ENCODE measurements at regions not wholly inside any gene's neighbourhood (a gene's known extent, or its start where the extent isn't known, plus 50 kb on each side); places are given as distances from the start of the nearest gene placed in this dataset.

DNA sequence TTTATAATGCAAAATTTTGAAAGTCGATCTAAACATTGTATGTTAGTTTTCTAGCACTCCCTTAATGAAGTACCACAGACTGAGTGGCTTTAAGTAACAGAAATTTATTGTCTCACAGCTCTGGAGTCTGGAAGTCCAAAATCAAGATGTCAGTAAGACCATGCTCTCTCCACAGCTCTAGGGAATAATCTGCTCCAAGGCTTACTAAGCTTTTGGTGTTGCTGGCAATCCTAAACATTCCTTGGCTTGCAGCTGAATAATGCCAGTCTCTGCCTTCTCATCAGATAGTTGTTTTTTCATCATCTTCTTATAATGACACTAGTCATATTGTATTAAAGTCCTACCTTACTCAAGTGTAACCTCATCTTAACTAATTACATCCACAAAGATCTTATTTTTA lies 102.2 kb downstream of the RASSF9 start:
- FAIRE-seq (no peak), ATAC-seq (no peak), DNase-seq (ENCODE audit: extremely low read depth in 1 of 4, low spot score in 3 of 4) (no peak)
- no TSS peak for BruUV-seq (replicated peaks)
- Histone ChIP-seq H3K9ac (ENCODE audit: insufficient read depth in 1 of 2, low read depth in 2 of 2, low read length in 2 of 2) (no peak overlapping the region), H3K36me3 (ENCODE audit: control insufficient read depth, insufficient read depth, low read length) (no peaks in the 10 kb centered on the region), H2AFZ (ENCODE audit: low read depth, low read length) (no peak overlapping the region), H3K79me2 (ENCODE audit: control insufficient read depth, insufficient read depth, low read length) (no peaks in the 10 kb centered on the region), H3K27me3 (ENCODE audit: control insufficient read depth in 2 of 2, insufficient read depth in 2 of 2, low read length in 2 of 2) (no peaks in the 10 kb centered on the region), H4K20me1 (replicated peaks; ENCODE audit: control insufficient read depth, insufficient read depth, low read length) (no peaks in the 10 kb centered on the region), H3K4me3 (no peak overlapping the region), H3K4me1 (replicated peaks in 1 of 2; ENCODE audit: control insufficient read depth in 2 of 2, insufficient read depth in 2 of 2, low read length in 2 of 2) (no peaks in the 10 kb centered on the region), H3K9me3 (replicated peaks; ENCODE audit: control insufficient read depth, insufficient read depth, low read depth, low read length) (no peaks in the 10 kb centered on the region), H3K9me1 (ENCODE audit: control insufficient read depth, insufficient read depth, low read length) (no peaks in the 10 kb centered on the region), H3K4me2 (ENCODE audit: insufficient read depth, low read length) (no peak overlapping the region), H3K27ac (ENCODE audit: extremely low read depth, low read depth, low read length) (no peak overlapping the region)
- ChIA-PET CTCF (ENCODE audit: low intra/inter-chr PET ratio) (no interaction called here), POLR2A (no interaction called here)
- 0% methylated on average over 1 of the region's 1 CpG for WGBS (ENCODE audit: insufficient coverage, low coverage, missing lambda C conversion rate)
- intact Hi-C loops (cut with micrococcal nuclease) (no loop called here), in situ Hi-C loops (cut with MboI) (no loop called here)
- TF ChIP-seq MIER1 (IDR thresholded peaks at IDR 0.05; ENCODE audit: low read depth): no peak

DNA sequence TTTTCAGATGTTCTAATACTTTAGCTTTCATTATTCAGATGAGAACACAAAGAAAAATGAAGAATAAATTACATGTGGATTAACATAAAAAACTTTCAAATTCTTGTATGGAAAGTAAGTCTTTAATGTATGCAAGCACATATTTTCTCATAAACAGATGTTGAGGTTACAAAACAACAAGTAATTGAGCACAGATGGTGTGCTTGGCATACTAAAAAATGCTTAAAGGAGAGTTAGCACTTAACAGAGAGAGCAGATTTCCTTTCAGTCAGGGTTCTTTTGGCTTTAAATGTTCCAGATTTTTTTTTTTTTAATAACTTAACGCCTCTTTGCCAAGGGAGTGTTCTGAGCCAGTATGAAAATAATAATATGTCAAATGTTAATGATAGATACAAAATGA lies 96.0 kb downstream of the RASSF9 start:
- in situ Hi-C loops (cut with MboI): no loop called here
- no peak for TF ChIP-seq HDAC2 (IDR thresholded peaks at IDR 0.05)
- no peak for TF ChIP-seq ZNF174 (CRISPR knock-in tag; IDR thresholded peaks at IDR 0.05)
- no peak for TF ChIP-seq FOXK2 (conservative IDR thresholded peaks at IDR 0.05 in 1 of 2, IDR thresholded peaks at IDR 0.05 in 1 of 2; ENCODE audit: low read depth in 2 of 2)
- TF ChIP-seq L3MBTL2 (IDR thresholded peaks at IDR 0.05): no peak
- Histone ChIP-seq H3K4me1 (replicated peaks in 1 of 2; ENCODE audit: control insufficient read depth in 2 of 2, insufficient read depth in 2 of 2, low read length in 2 of 2) (no peaks in the 10 kb centered on the region), H3K36me3 (ENCODE audit: control insufficient read depth, insufficient read depth, low read length) (no peaks in the 10 kb centered on the region), H3K4me2 (ENCODE audit: insufficient read depth, low read length) (no peak overlapping the region), H3K9me1 (ENCODE audit: control insufficient read depth, insufficient read depth, low read length) (no peaks in the 10 kb centered on the region), H2AFZ (ENCODE audit: low read depth, low read length) (no peak overlapping the region), H3K9me3 (replicated peaks; ENCODE audit: control insufficient read depth, insufficient read depth, low read depth, low read length) (0 out of 2 replicates have a peak, but pooled peaks cover 1% of the 10 kb centered on the region), H3K27ac (ENCODE audit: extremely low read depth, low read depth, low read length) (no peak overlapping the region), H4K20me1 (replicated peaks; ENCODE audit: control insufficient read depth, insufficient read depth, low read length) (no peaks in the 10 kb centered on the region), H3K4me3 (no peak overlapping the region), H3K9ac (ENCODE audit: insufficient read depth in 1 of 2, low read depth in 2 of 2, low read length in 2 of 2) (no peak overlapping the region), H3K27me3 (ENCODE audit: control insufficient read depth in 2 of 2, insufficient read depth in 2 of 2, low read length in 2 of 2) (no peaks in the 10 kb centered on the region), H3K79me2 (ENCODE audit: control insufficient read depth, insufficient read depth, low read length) (no peaks in the 10 kb centered on the region)
- FAIRE-seq (no peak), ATAC-seq (no peak), DNase-seq (ENCODE audit: extremely low read depth in 1 of 4, low spot score in 3 of 4) (no peak)
- ChIA-PET POLR2A (no interaction called here), CTCF (ENCODE audit: low intra/inter-chr PET ratio) (no interaction called here)
- 0% methylated on average over 1 of the region's 1 CpG for WGBS (ENCODE audit: insufficient coverage, low coverage, missing lambda C conversion rate)
- no TSS peak for BruUV-seq (replicated peaks)
- intact Hi-C loops (cut with micrococcal nuclease): no loop called here

Measured in K562 (cell line).